ENCODE measurements at regions not wholly inside any gene's neighbourhood (a gene's known extent, or its start where the extent isn't known, plus 50 kb on each side); places are given as distances from the start of the nearest gene placed in this dataset.

DNA sequence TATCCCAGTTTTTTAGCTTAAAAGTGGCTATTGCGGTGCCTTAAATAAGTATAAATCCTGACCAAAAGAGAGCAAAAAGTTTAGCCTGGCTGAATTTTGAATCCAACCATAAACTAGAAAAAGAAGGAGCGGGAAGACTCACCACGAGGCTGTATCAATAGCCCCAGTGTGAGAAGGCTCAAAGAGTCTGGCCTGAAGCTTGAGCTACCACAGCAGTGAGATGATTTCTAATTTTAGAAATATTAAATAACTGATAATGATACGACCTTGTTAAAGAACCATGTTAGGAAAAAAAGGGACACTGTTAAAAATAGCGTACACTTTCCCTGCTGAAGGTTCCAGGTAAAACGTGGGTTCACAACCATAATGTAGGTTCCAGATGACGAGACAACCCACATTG, 134.1 kb upstream of the ZNF462 start:
- no peak overlapping the region for H2AFZ ChIP-seq (ENCODE audit: low read depth)
- no peaks in the 10 kb centered on the region for H3K4me1 ChIP-seq (ENCODE audit: low read depth, poor library complexity, severe bottlenecking)
- H3K4me3 ChIP-seq (IDR thresholded peaks at IDR 0.05; ENCODE audit: insufficient read depth, low read depth, low read length) = no peak overlapping the region
- H3K36me3 ChIP-seq (ENCODE audit: insufficient read depth) = no peaks in the 10 kb centered on the region
- no peak overlapping the region for H3K9ac ChIP-seq
- H3K27ac ChIP-seq = no peak overlapping the region
- no peaks in the 10 kb centered on the region for H3K27me3 ChIP-seq (ENCODE audit: insufficient read depth, low read depth)
- TF ChIP-seq, protein P1, sequence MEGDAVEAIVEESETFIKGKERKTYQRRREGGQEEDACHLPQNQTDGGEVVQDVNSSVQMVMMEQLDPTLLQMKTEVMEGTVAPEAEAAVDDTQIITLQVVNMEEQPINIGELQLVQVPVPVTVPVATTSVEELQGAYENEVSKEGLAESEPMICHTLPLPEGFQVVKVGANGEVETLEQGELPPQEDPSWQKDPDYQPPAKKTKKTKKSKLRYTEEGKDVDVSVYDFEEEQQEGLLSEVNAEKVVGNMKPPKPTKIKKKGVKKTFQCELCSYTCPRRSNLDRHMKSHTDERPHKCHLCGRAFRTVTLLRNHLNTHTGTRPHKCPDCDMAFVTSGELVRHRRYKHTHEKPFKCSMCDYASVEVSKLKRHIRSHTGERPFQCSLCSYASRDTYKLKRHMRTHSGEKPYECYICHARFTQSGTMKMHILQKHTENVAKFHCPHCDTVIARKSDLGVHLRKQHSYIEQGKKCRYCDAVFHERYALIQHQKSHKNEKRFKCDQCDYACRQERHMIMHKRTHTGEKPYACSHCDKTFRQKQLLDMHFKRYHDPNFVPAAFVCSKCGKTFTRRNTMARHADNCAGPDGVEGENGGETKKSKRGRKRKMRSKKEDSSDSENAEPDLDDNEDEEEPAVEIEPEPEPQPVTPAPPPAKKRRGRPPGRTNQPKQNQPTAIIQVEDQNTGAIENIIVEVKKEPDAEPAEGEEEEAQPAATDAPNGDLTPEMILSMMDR (conservative IDR thresholded peaks at IDR 0.05; ENCODE audit: low read depth, low read length) = no peak
- H3K79me2 ChIP-seq (ENCODE audit: insufficient read depth, low read depth) = no peaks in the 10 kb centered on the region
- H3K4me2 ChIP-seq = no peak overlapping the region
- H4K20me1 ChIP-seq (ENCODE audit: insufficient read depth) = no peaks in the 10 kb centered on the region

- no peak overlapping the region for H3K4me2 ChIP-seq
- TF ChIP-seq, protein P1 (conservative IDR thresholded peaks at IDR 0.05; ENCODE audit: low read depth, low read length) = no peak
- H3K27me3 ChIP-seq (ENCODE audit: insufficient read depth, low read depth) = no peaks in the 10 kb centered on the region
- H2AFZ ChIP-seq (ENCODE audit: low read depth) = no peak overlapping the region
- no peak overlapping the region for H3K4me3 ChIP-seq (IDR thresholded peaks at IDR 0.05; ENCODE audit: insufficient read depth, low read depth, low read length)
- H3K27ac ChIP-seq = no peak overlapping the region
- H3K79me2 ChIP-seq (ENCODE audit: insufficient read depth, low read depth) = no peaks in the 10 kb centered on the region
- H3K4me1 ChIP-seq (ENCODE audit: low read depth, poor library complexity, severe bottlenecking) = no peaks in the 10 kb centered on the region
- no peaks in the 10 kb centered on the region for H4K20me1 ChIP-seq (ENCODE audit: insufficient read depth)
- no peaks in the 10 kb centered on the region for H3K36me3 ChIP-seq (ENCODE audit: insufficient read depth)
- H3K9ac ChIP-seq = no peak overlapping the region
Observed at GRCh38 chr9:106731910-106732309, 131.1 kb upstream of the ZNF462 start.

DNA sequence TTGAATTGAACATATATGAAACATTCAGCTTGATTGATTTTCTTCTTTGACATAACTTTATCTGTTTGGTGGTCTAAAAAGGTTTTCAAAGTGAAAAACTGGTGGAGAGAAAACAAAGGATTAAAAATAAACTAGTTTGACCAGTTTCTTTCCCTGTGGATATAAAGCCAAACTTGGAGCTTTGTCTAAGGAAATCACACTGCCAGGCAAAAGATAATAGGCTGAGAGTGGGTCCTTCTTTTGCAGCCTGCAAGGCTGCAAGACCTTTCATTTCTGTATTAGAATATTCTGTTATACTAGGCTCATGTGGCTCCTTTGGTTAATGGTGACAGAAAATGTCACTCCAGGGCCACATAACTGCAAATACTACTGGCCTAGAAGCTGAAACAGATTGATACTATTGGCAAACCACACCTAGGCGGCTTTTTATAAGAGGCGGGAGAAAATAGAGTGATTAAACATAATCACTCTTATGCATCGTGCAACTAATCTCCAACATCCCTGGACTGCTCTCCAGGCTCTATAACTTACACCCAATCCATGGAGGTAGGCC, 129.1 kb upstream of the ZNF462 start:
- Histone ChIP-seq H2AFZ (ENCODE audit: low read depth) (no peak overlapping the region), H3K4me2 (no peak overlapping the region), H3K79me2 (ENCODE audit: insufficient read depth, low read depth) (no peaks in the 10 kb centered on the region), H3K4me3 (IDR thresholded peaks at IDR 0.05; ENCODE audit: insufficient read depth, low read depth, low read length) (no peak overlapping the region), H3K27me3 (ENCODE audit: insufficient read depth, low read depth) (no peaks in the 10 kb centered on the region), H3K9ac (no peak overlapping the region), H3K4me1 (ENCODE audit: low read depth, poor library complexity, severe bottlenecking) (no peaks in the 10 kb centered on the region), H4K20me1 (ENCODE audit: insufficient read depth) (no peaks in the 10 kb centered on the region), H3K36me3 (ENCODE audit: insufficient read depth) (no peaks in the 10 kb centered on the region), H3K27ac (no peak overlapping the region)
- TF ChIP-seq, protein P1 (conservative IDR thresholded peaks at IDR 0.05; ENCODE audit: low read depth, low read length) = no peak

DNA sequence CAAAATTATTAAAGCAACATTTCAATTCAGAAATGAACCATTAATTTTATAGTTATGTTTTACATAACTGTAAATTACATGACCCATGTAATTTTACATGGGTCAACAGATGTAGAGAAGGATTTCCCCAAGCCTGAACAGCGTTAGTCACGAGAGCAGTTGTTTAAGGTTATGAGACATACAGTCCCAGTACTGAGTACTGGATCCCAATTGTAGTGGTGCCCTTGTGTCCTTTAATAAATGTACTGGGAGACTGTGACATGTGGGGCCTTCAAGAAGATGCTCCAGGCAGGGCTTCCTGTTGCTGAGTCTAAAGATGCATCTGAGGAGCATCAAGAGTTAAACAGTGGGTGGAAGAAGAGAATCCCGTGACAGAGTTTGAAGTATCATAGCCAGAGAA, 125.5 kb upstream of the ZNF462 start:
- no peak overlapping the region for H3K4me3 ChIP-seq (IDR thresholded peaks at IDR 0.05; ENCODE audit: insufficient read depth, low read depth, low read length)
- no peaks in the 10 kb centered on the region for H3K79me2 ChIP-seq (ENCODE audit: insufficient read depth, low read depth)
- TF ChIP-seq, protein P1 (conservative IDR thresholded peaks at IDR 0.05; ENCODE audit: low read depth, low read length) = no peak
- no peak overlapping the region for H2AFZ ChIP-seq (ENCODE audit: low read depth)
- no peaks in the 10 kb centered on the region for H3K27me3 ChIP-seq (ENCODE audit: insufficient read depth, low read depth)
- no peaks in the 10 kb centered on the region for H3K4me1 ChIP-seq (ENCODE audit: low read depth, poor library complexity, severe bottlenecking)
- no peaks in the 10 kb centered on the region for H3K36me3 ChIP-seq (ENCODE audit: insufficient read depth)
- H3K4me2 ChIP-seq = no peak overlapping the region
- no peak overlapping the region for H3K27ac ChIP-seq
- H4K20me1 ChIP-seq (ENCODE audit: insufficient read depth) = no peaks in the 10 kb centered on the region
- no peak overlapping the region for H3K9ac ChIP-seq

All from KMS-11 (cell line).